A549 (cell line): ENCODE measurements at regions not wholly inside any gene's neighbourhood (a gene's known extent, or its start where the extent isn't known, plus 50 kb on each side); places are given as distances from the start of the nearest gene placed in this dataset.

ENCODE experiments used
- ATAC-seq, 2 experiments: fragments of 200-7000 bp in 1 of 2; fragments of >200 bp in 1 of 2; cut with Nextera tagmentation in 1 of 2; cut with Tn5 transposase in 1 of 2; 3 replicates each; pipeline versions ENCODE4 v1.8.0 to v1.9.1; 2018 to 2020; ENCODE audit warnings: mild to moderate bottlenecking in 1 of 2, moderate library complexity in 1 of 2
- CTCF ChIA-PET: fragments of 300-600 bp; sonication (Branson Sonifier 250); formaldehyde crosslinking; extraction: SDS; loops from one replicate; lab custom pipeline; 2021; ENCODE audit warnings: antibody characterized with exemption, inconsistent platforms; lab: Yijun Ruan, JAX
- POLR2A ChIA-PET: fragments of 350-600 bp; formaldehyde crosslinking; extraction: SDS; loops from one replicate; lab custom pipeline; 2021; ENCODE audit warnings: antibody characterized with exemption, inconsistent platforms; lab: Yijun Ruan, JAX
- DNase-seq, 2 experiments: peaks; one replicate each; pipeline versions ENCODE4 v3.0.0 to v3.0.0-alpha.2; 2011 to 2016; ENCODE audit warnings: low read depth in 1 of 2, low spot score in 1 of 2
- FAIRE-seq: peaks from 2 replicates; lab custom pipeline; 2011; peaks lifted over from hg19 to GRCh38; lab: Jason Lieb, UNC
- H3K27ac ChIP-seq, 2 experiments: fragments of >200 bp; sonication (Bioruptor Twin); formaldehyde crosslinking; 3 replicates each; pipeline ENCODE4 v1.5.1; 2016 to 2017
- H3K4me1 ChIP-seq: fragments of >200 bp; sonication (Bioruptor Twin); formaldehyde crosslinking; 3 replicates; pipeline ENCODE4 v1.6.1; 2016
- H3K4me2 ChIP-seq: fragments of >200 bp; sonication (Bioruptor Twin); formaldehyde crosslinking; 3 replicates; pipeline ENCODE4 v1.6.1; 2016
- H3K4me3 ChIP-seq: fragments of >200 bp; sonication (Bioruptor Twin); formaldehyde crosslinking; 3 replicates; pipeline ENCODE4 v1.5.1; 2016
- H3K9me3 ChIP-seq: fragments of >200 bp; sonication (Bioruptor Twin); formaldehyde crosslinking; 3 replicates; pipeline ENCODE4 v1.6.1; 2016
- ATOH8 ChIP-seq: fragments of 250-450 bp; sonication (Bioruptor Pico); IDR thresholded peaks from 2 replicates; pipeline ENCODE4 v1.5.0; 2020; ENCODE audit warnings: low read depth, mild to moderate bottlenecking, moderate library complexity
- BHLHE40 ChIP-seq: IDR thresholded peaks from 2 replicates; pipeline ENCODE4 v1.6.1; 2012; ENCODE audit warnings: low read depth, low read length, inconsistent platforms
- CBX2 ChIP-seq: fragments of 200-600 bp; sonication (generic); IDR thresholded peaks from 2 replicates; pipeline ENCODE4 v1.6.1; 2016; ENCODE audit warnings: low read depth, mild to moderate bottlenecking, borderline replicate concordance
- CBX8 ChIP-seq: fragments of 200-600 bp; sonication (generic); IDR thresholded peaks from 2 replicates; pipeline ENCODE4 v1.6.1; 2016
- CEBPB ChIP-seq, 2 experiments: fragments of >200 bp in 1 of 2; sonication (Bioruptor Twin) in 1 of 2; formaldehyde crosslinking in 1 of 2; IDR thresholded peaks; 2 replicates each; pipeline ENCODE4 v1.6.1; 2012 to 2016
- CHD2 ChIP-seq: fragments of 150-350 bp; IDR thresholded peaks from 2 replicates; pipeline ENCODE4 v1.6.1; 2014; ENCODE audit warnings: low read length; ENCODE audit not compliant: partially characterized antibody
- EHMT2 ChIP-seq: fragments of 200-600 bp; sonication (generic); IDR thresholded peaks from 2 replicates; pipeline ENCODE4 v1.6.1; 2016; ENCODE audit warnings: antibody characterized with exemption, low read depth, mild to moderate bottlenecking, moderate library complexity
- EP300 ChIP-seq, 2 experiments: fragments of >200 bp; sonication (Bioruptor Twin); formaldehyde crosslinking; IDR thresholded peaks; 2 replicates in 1 of 2; 3 replicates in 1 of 2; pipeline ENCODE4 v1.6.1; 2016 to 2017
- ESRRA ChIP-seq: fragments of 150-350 bp; IDR thresholded peaks from 2 replicates; pipeline ENCODE4 v1.6.1; 2014; ENCODE audit warnings: mild to moderate bottlenecking, low read length, borderline replicate concordance
- FOSL2 ChIP-seq, 2 experiments: fragments of 450-650 bp in 1 of 2; fragments of >200 bp in 1 of 2; sonication (Bioruptor Twin) in 1 of 2; formaldehyde crosslinking; IDR thresholded peaks; 2 replicates each; pipeline versions ENCODE4 v1.5.0 to v1.6.1; 2016 to 2020; ENCODE audit warnings: mild to moderate bottlenecking in 1 of 2, moderate library complexity in 1 of 2
- FOXS1 ChIP-seq: fragments of 250-450 bp; sonication (Bioruptor Pico); IDR thresholded peaks from 2 replicates; pipeline ENCODE4 v1.5.0; 2020; ENCODE audit warnings: mild to moderate bottlenecking, moderate library complexity
- HDAC2 ChIP-seq: fragments of 200-600 bp; sonication (generic); IDR thresholded peaks from 2 replicates; pipeline ENCODE4 v1.6.1; 2016
- HOXA7 ChIP-seq: fragments of 250-450 bp; sonication (Bioruptor Pico); IDR thresholded peaks from 2 replicates; pipeline ENCODE4 v1.5.0; 2020; ENCODE audit warnings: mild to moderate bottlenecking, moderate library complexity
- HOXB5 ChIP-seq: fragments of 250-450 bp; sonication (Bioruptor Pico); IDR thresholded peaks from 2 replicates; pipeline ENCODE4 v1.5.0; 2020; ENCODE audit warnings: mild to moderate bottlenecking, moderate library complexity
- KDM5A ChIP-seq: fragments of 200-600 bp; sonication (generic); IDR thresholded peaks from 2 replicates; pipeline ENCODE4 v1.6.1; 2016; ENCODE audit warnings: antibody characterized with exemption, mild to moderate bottlenecking
- MAFK ChIP-seq: fragments of 450-650 bp; IDR thresholded peaks from 2 replicates; pipeline ENCODE4 v1.6.1; 2014; ENCODE audit not compliant: partially characterized antibody
- MAZ ChIP-seq: fragments of 150-350 bp; IDR thresholded peaks from 2 replicates; pipeline ENCODE4 v1.6.1; 2014; ENCODE audit warnings: antibody characterized with exemption, low read depth, low read length, borderline replicate concordance
- MYC ChIP-seq: IDR thresholded peaks from 2 replicates; pipeline ENCODE4 v1.6.1; 2012; ENCODE audit warnings: mild to moderate bottlenecking, inconsistent platforms, low read length, improper control_type of control experiment, borderline replicate concordance
- NFE2L2 ChIP-seq: fragments of 150-350 bp; conservative IDR thresholded peaks from 2 replicates; pipeline ENCODE4 v1.6.1; 2014; ENCODE audit warnings: low read length
- NR3C1 ChIP-seq: fragments of >200 bp; sonication (Bioruptor Twin); formaldehyde crosslinking; IDR thresholded peaks from 3 replicates; pipeline ENCODE4 v1.6.1; 2017
- PHF8 ChIP-seq: fragments of 200-600 bp; sonication (generic); IDR thresholded peaks from 2 replicates; pipeline ENCODE4 v1.6.1; 2016; ENCODE audit warnings: low read depth, mild to moderate bottlenecking, antibody characterized with exemption, moderate library complexity, borderline replicate concordance
- POLR2AphosphoS2 ChIP-seq: conservative IDR thresholded peaks from 2 replicates; pipeline ENCODE4 v1.6.1; 2012; ENCODE audit warnings: low read length, improper control_type of control experiment, inconsistent platforms
- RAD21 ChIP-seq, 2 experiments: fragments of >200 bp in 1 of 2; sonication (Bioruptor Twin) in 1 of 2; formaldehyde crosslinking in 1 of 2; IDR thresholded peaks in 1 of 2; conservative IDR thresholded peaks in 1 of 2; 2 replicates in 1 of 2; 3 replicates in 1 of 2; pipeline ENCODE4 v1.6.1; 2012 to 2018; ENCODE audit warnings: inconsistent platforms in 1 of 2
- RNF2 ChIP-seq: fragments of 200-600 bp; sonication (generic); IDR thresholded peaks from 2 replicates; pipeline ENCODE4 v1.6.1; 2016; ENCODE audit warnings: low read depth, mild to moderate bottlenecking, antibody characterized with exemption, moderate library complexity, borderline replicate concordance
- TFCP2L1 ChIP-seq: fragments of 250-450 bp; sonication (Bioruptor Pico); IDR thresholded peaks from 2 replicates; pipeline ENCODE4 v1.5.0; 2021; ENCODE audit warnings: mild to moderate bottlenecking
- ZFP36 ChIP-seq: fragments of 450-650 bp; IDR thresholded peaks from 2 replicates; pipeline ENCODE4 v1.6.1; 2014; ENCODE audit warnings: borderline replicate concordance; ENCODE audit not compliant: partially characterized antibody
- ZNF302 ChIP-seq: fragments of 250-450 bp; sonication (Bioruptor Pico); IDR thresholded peaks from 2 replicates; pipeline ENCODE4 v1.9.0; 2021; ENCODE audit warnings: inconsistent platforms, mild to moderate bottlenecking, moderate library complexity
- whole genome bisulfite sequencing: methylation state at CpG from one replicate; pipeline ENCODE4 v1.1.6; 2017; ENCODE audit errors: missing lambda C conversion rate; 5-methylcytosine and 5-hydroxymethylcytosine counted together
- TF ChIP-seq, protein P1 (sequence below): IDR thresholded peaks from 2 replicates; pipeline ENCODE4 v1.6.1; 2012
- TF ChIP-seq, protein P2 (sequence below): IDR thresholded peaks from 2 replicates; pipeline ENCODE4 v1.6.1; 2012; ENCODE audit warnings: low read depth, borderline replicate concordance

DNA sequence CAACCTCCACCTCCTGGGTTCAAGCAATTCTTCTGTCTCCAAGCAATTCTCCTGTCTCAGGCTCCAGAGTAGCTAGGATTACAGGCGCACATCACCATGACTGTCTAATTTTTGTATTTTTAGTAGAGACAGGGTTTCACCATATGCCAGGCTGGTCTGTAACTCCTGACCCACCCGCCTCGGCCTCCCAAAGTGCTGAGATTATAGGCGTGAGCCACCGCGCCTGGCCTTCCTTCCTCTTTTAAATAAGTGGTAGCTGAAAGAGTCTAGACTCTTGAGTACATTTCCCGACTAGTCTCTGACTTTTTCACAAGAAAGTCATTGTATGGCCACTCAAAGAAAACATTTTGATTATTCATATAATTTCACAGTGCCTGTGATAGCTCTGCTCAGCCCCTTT is 636.2 kb upstream of the ANKRD30A start:
- no peak for TF ChIP-seq CBX8
- no peak for TF ChIP-seq RAD21 (conservative IDR thresholded peaks at IDR 0.05 in 1 of 2, IDR thresholded peaks at IDR 0.05 in 1 of 2)
- TF ChIP-seq EP300 (IDR thresholded peaks at IDR 0.05): no peak
- no peak for TF ChIP-seq MYC
- Histone ChIP-seq H3K27ac (no peak overlapping the region; a peak in 1 of 6 replicates), H3K4me1 (peaks cover 23% of the 10 kb centered on the region), H3K9me3 (no peaks in the 10 kb centered on the region), H3K4me3 (no peak overlapping the region), H3K4me2 (no peak overlapping the region)
- WGBS: 83% methylated on average over 7 of the region's 7 CpGs
- no peak for ATAC-seq
- FAIRE-seq: no peak
- DNase-seq: no peak
- ChIA-PET CTCF (no interaction called here), POLR2A (no interaction called here)

DNA sequence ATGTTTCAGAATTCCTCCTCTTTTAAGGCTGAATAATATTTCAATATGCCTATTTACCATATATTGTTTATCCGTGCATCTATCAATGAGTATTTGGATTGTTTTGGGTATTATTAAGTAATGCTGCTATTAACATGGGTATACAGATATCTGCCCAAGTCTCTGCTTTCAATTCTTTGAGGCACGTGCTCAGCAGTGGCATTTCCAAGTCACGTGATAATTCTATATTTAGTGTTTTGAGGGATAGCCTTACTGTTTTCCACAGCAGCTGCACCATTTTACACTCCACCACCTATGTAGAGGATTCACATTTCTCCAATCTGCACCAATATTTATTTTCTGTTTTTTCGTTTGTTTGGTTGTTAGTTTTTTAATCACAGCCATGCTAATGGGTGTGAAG is 636.8 kb upstream of the ANKRD30A start:
- Histone ChIP-seq H3K4me2 (no peak overlapping the region), H3K27ac (no peak overlapping the region), H3K4me3 (no peak overlapping the region)
- WGBS: 67% methylated on average over 4 of the region's 4 CpGs
- no peak for ATAC-seq
- TF ChIP-seq RAD21 (conservative IDR thresholded peaks at IDR 0.05 in 1 of 2, IDR thresholded peaks at IDR 0.05 in 1 of 2) (no peak), MAZ (no peak), CEBPB (IDR thresholded peaks at IDR 0.05) (no peak), ZFP36 (no peak), CBX8 (no peak), KDM5A (no peak), EHMT2 (no peak), CHD2 (no peak), BHLHE40 (no peak), FOSL2 (IDR thresholded peaks at IDR 0.05) (no peak), FOSL2 (CRISPR knock-in tag; IDR thresholded peaks at IDR 0.05) (no peak), CBX2 (no peak), EP300 (IDR thresholded peaks at IDR 0.05) (no peak), MAFK (no peak), TFCP2L1 (no peak), NR3C1 (no peak)
- TF ChIP-seq, protein P1, sequence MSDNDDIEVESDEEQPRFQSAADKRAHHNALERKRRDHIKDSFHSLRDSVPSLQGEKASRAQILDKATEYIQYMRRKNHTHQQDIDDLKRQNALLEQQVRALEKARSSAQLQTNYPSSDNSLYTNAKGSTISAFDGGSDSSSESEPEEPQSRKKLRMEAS: no peak
- TF ChIP-seq, protein P2, sequence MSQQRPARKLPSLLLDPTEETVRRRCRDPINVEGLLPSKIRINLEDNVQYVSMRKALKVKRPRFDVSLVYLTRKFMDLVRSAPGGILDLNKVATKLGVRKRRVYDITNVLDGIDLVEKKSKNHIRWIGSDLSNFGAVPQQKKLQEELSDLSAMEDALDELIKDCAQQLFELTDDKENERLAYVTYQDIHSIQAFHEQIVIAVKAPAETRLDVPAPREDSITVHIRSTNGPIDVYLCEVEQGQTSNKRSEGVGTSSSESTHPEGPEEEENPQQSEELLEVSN: no peak
- TF ChIP-seq, all 56 proteins: peak for 0
- DNase-seq (no peak), FAIRE-seq (no peak)
- Histone ChIP-seq H3K4me1 (peaks cover 17% of the 10 kb centered on the region), H3K9me3 (no peaks in the 10 kb centered on the region)
- CTCF ChIA-PET: no interaction called here
- POLR2A ChIA-PET: no interaction called here

- ChIA-PET CTCF (no interaction called here), POLR2A (interaction anchor here (0.6 kb wide), 1 partner anchor 9 kb away, joined by 3 read pairs; no protein-coding TSS in a partner anchor)
- no peaks in the 10 kb centered on the region for H3K9me3 ChIP-seq
- FAIRE-seq (no peak), DNase-seq (no peak), ATAC-seq (no peak)
- H3K4me2 ChIP-seq: no peak overlapping the region
- TF ChIP-seq MAFK (peak; percentile 95), ATOH8 (CRISPR knock-in tag) (no peak)
- no peaks in the 10 kb centered on the region for H3K4me1 ChIP-seq
- H3K4me3 ChIP-seq: no peak overlapping the region
- no peak overlapping the region for H3K27ac ChIP-seq
Observed at GRCh38 chr10:36479073-36479472, 646.3 kb upstream of the ANKRD30A start.

- no peak for ATAC-seq
- POLR2A ChIA-PET: no interaction called here
- no peak for DNase-seq
- no peaks in the 10 kb centered on the region for H3K9me3 ChIP-seq
- no peak overlapping the region for H3K27ac ChIP-seq
- no peaks in the 10 kb centered on the region for H3K4me1 ChIP-seq
- WGBS: 68% methylated on average over 5 of the region's 5 CpGs
- H3K4me3 ChIP-seq: no peak overlapping the region
- H3K4me2 ChIP-seq: no peak overlapping the region
- FAIRE-seq: no peak
- CTCF ChIA-PET: no interaction called here
- TF ChIP-seq HDAC2: no peak
- no peak for TF ChIP-seq PHF8
- TF ChIP-seq ZNF302 (CRISPR knock-in tag): no peak
- no peak for TF ChIP-seq ATOH8 (CRISPR knock-in tag)
- TF ChIP-seq HOXA7 (CRISPR knock-in tag): no peak
- TF ChIP-seq RNF2: no peak
- TF ChIP-seq POLR2AphosphoS2: no peak
- TF ChIP-seq ESRRA: no peak
- TF ChIP-seq FOXS1: no peak
- TF ChIP-seq, protein P2: no peak
- TF ChIP-seq MAZ: no peak
- no peak for TF ChIP-seq HOXB5
- no peak for TF ChIP-seq NFE2L2
Observed at GRCh38 chr10:36476399-36476798, 649.0 kb upstream of the ANKRD30A start.
